Sigmoid colon (tissue), 4 donors: ENCODE measurements at regions not wholly inside any gene's neighbourhood (a gene's known extent, or its start where the extent isn't known, plus 50 kb on each side); places are given as distances from the start of the nearest gene placed in this dataset.

Source experiments
- CTCF ChIP-seq, 4 experiments: fragments of 450-650 bp in 3 of 4; fragments of 200-600 bp in 1 of 4; IDR thresholded peaks; one replicate each; pipeline ENCODE4 v1.5.1; 2016 to 2019; ENCODE audit warnings: antibody characterized with exemption in 4 of 4, mild to moderate bottlenecking in 3 of 4, moderate library complexity in 2 of 4
- POLR2AphosphoS5 ChIP-seq, 4 donors: sonication (generic); formaldehyde crosslinking; IDR thresholded peaks; one replicate each; pipeline ENCODE4 v1.6.1; 2017; ENCODE audit warnings: antibody characterized with exemption in 4 of 4

- TF ChIP-seq POLR2AphosphoS5 (IDR thresholded peaks at IDR 0.05) (no peak), CTCF (IDR thresholded peaks at IDR 0.05) (no peak)
Observed at GRCh38 chr5:91670563-91670962, 287.4 kb upstream of the ARRDC3 start.
